ENCODE measurements at regions not wholly inside any gene's neighbourhood (a gene's known extent, or its start where the extent isn't known, plus 50 kb on each side); places are given as distances from the start of the nearest gene placed in this dataset.

DNA sequence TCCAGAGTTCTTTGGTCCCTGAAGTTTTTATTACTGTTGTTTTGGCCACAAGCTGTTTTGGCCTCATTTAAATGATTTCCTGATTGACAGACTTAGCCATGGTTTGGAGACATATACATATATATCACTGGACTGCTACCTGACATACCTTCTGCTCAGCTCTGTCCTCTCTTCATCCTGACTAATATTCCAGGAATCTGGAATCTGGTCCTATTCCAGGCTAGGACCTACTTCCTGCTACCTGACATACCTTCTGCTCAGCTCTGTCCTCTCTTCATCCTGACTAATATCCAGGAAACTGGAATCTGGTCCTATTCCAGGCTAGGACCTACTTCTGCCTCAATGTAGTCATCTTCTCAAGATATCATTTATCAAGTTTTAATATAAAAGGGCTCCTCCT is 724.4 kb upstream of the ROBO1 start:
- H3K27ac ChIP-seq: no peak overlapping the region
- TF ChIP-seq, protein P1, sequence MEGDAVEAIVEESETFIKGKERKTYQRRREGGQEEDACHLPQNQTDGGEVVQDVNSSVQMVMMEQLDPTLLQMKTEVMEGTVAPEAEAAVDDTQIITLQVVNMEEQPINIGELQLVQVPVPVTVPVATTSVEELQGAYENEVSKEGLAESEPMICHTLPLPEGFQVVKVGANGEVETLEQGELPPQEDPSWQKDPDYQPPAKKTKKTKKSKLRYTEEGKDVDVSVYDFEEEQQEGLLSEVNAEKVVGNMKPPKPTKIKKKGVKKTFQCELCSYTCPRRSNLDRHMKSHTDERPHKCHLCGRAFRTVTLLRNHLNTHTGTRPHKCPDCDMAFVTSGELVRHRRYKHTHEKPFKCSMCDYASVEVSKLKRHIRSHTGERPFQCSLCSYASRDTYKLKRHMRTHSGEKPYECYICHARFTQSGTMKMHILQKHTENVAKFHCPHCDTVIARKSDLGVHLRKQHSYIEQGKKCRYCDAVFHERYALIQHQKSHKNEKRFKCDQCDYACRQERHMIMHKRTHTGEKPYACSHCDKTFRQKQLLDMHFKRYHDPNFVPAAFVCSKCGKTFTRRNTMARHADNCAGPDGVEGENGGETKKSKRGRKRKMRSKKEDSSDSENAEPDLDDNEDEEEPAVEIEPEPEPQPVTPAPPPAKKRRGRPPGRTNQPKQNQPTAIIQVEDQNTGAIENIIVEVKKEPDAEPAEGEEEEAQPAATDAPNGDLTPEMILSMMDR (conservative IDR thresholded peaks at IDR 0.05): no peak
- TF ChIP-seq ZFX (IDR thresholded peaks at IDR 0.05): no peak

DNA sequence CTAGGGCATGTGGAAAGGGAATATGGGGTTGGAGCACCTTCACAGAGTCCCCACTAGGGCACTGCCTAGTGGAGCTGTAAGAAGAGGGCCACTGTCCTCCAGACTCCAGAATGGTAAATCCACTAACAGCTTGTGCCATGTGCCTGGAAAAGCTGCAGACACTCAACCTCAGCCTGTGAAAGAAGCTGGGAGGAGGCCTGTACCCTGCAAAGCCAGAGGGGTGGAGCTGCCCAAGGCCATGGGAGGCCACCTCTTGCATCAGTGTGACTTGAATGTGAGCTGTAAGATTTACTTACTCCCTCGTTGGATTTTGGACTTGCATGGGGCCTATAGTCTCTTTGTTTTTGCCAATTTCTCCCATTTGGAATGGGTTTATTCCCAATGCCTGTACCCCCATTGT is 705.2 kb upstream of the ROBO1 start:
- no peak overlapping the region for H3K27ac ChIP-seq
- TF ChIP-seq, protein P1 (conservative IDR thresholded peaks at IDR 0.05): no peak
- TF ChIP-seq ZFX (IDR thresholded peaks at IDR 0.05): no peak

DNA sequence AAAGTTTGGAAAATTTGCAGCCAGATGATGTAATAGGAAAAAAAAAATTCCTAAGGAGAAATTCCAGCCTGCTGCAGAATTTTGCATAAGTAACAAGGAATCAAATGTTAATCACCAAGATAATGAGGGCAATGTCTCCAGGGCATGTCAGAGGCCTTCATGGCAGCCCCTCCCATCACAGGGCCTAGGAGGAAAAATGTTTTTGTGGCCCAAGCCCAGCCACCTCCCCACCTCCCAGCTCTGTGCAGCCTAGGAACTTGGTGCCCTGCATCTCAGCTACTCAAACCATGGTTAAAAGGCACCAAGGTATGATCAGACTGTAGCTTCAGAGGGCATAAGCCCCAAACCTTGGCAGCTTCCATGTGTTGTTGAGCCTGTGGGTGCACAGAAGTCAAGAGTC is 704.7 kb upstream of the ROBO1 start:
- TF ChIP-seq, protein P1 (conservative IDR thresholded peaks at IDR 0.05): no peak
- TF ChIP-seq ZFX (IDR thresholded peaks at IDR 0.05): no peak
- H3K27ac ChIP-seq: no peak overlapping the region

DNA sequence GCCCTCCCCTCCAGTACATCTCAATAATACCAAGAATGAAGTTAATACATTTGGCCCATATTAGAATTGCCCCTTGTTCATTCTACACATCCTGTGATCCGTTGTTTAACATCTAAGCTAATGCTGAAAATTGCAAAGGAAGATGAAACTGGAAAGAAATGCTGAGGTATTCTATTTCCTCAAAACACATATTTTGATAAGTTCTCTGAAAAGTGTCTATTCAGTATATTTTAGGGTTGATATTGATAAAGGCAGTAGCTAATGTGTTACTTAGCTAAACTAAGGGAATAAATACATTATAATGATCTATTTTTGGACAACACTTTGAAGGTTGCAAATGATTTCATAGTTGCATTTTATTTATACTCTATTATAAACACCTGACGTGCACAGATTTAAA is 702.6 kb upstream of the ROBO1 start:
- TF ChIP-seq, protein P1 (conservative IDR thresholded peaks at IDR 0.05): no peak
- no peak for TF ChIP-seq ZFX (IDR thresholded peaks at IDR 0.05)
- no peak overlapping the region for H3K27ac ChIP-seq

DNA sequence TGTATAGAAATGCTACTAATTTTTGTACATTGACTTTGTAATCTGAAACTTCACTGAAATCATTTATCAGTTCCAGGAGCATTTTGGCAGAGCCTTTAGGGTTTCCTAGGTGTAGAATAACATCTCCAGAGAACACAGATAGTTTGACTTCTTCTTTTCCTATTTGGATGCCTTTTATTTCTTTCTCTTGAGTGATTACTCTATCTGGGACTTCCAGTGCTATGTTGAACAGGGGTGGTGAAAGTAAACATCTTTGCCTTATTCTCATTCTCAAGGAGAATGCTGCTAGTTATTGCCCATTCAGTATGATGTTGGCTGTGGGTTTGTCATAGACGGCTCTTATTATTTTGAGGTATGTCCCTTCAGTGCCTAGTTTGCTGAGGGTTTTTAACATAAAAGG is 697.9 kb upstream of the ROBO1 start:
- TF ChIP-seq ZFX (IDR thresholded peaks at IDR 0.05): no peak
- TF ChIP-seq, protein P1 (conservative IDR thresholded peaks at IDR 0.05): no peak
- no peak overlapping the region for H3K27ac ChIP-seq

DNA sequence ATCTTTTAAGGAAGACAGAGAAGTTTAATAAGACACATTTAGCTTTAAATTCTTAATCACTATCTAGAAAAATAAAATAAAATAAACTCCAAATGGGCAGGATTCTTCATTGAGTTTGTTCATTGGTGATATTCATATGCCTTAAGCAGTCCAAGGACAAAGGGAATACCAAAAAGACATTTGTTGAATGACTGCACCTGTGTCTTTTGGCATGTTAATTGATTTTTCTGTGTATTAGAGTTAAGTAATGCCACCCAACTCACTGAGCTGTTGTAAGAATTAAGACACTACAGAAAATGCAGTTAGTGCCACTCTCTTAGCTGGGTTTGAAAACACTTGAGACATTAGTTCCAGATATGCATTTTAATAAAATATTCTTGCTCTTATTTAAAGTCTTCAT is 683.6 kb upstream of the ROBO1 start:
- no peak for TF ChIP-seq ZFX (IDR thresholded peaks at IDR 0.05)
- TF ChIP-seq, protein P1 (conservative IDR thresholded peaks at IDR 0.05): no peak
- no peak overlapping the region for H3K27ac ChIP-seq

DNA sequence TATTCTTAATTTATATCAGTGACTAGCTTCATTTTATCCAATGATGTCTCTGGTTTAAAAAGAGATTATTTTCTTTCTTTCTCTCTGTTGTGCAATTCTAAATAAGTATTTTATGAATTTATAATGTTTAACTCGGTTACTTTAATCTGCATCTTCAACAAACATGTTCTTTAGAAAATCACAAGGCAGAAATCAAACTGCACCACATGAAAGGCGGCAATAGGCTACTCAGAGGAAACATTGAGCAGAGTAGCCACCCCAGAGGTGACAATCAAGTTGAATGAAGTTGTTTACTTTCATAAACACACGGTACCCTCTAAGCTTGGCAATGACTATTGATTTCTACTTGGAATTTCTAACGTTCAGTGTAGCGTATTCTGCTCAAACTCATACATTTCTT is 677.8 kb upstream of the ROBO1 start:
- no peak for TF ChIP-seq ZFX (IDR thresholded peaks at IDR 0.05)
- TF ChIP-seq, protein P1 (conservative IDR thresholded peaks at IDR 0.05): no peak
- H3K27ac ChIP-seq: no peak overlapping the region
